ENCODE measurements at regions not wholly inside any gene's neighbourhood (a gene's known extent, or its start where the extent isn't known, plus 50 kb on each side); places are given as distances from the start of the nearest gene placed in this dataset.

DNA sequence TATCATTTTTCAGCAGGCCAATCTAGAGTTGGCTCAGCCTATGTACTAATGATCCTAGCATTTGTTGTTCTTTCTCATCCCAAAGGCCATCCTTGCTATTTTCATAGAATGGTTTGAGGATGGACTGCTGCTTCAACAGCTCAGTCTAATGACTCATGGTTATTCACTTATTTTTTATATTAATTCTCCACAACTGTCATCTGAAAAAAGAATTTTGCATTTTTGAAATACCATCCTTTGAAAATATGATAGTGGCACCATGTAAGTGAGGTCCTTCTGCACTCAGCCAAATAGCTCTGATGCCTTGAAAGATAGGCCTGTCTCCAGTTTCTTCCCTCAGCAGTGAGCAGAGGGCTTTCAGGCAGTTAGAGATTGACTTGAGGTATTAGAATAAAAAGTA is 377.5 kb downstream of the LMO4 start:
- TF ChIP-seq, protein P1, sequence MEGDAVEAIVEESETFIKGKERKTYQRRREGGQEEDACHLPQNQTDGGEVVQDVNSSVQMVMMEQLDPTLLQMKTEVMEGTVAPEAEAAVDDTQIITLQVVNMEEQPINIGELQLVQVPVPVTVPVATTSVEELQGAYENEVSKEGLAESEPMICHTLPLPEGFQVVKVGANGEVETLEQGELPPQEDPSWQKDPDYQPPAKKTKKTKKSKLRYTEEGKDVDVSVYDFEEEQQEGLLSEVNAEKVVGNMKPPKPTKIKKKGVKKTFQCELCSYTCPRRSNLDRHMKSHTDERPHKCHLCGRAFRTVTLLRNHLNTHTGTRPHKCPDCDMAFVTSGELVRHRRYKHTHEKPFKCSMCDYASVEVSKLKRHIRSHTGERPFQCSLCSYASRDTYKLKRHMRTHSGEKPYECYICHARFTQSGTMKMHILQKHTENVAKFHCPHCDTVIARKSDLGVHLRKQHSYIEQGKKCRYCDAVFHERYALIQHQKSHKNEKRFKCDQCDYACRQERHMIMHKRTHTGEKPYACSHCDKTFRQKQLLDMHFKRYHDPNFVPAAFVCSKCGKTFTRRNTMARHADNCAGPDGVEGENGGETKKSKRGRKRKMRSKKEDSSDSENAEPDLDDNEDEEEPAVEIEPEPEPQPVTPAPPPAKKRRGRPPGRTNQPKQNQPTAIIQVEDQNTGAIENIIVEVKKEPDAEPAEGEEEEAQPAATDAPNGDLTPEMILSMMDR (IDR thresholded peaks at IDR 0.05), result no peak
- no peak for TF ChIP-seq POLR2A (IDR thresholded peaks at IDR 0.05)

Measured in testis (tissue), 2 donors.